ENCODE measurements at regions not wholly inside any gene's neighbourhood (a gene's known extent, or its start where the extent isn't known, plus 50 kb on each side); places are given as distances from the start of the nearest gene placed in this dataset.
"Not testable (repeated sequence)": the region's sequence is repeated elsewhere in the genome, so short reads cannot be mapped to it uniquely, and the experiment has no call there.

DNA sequence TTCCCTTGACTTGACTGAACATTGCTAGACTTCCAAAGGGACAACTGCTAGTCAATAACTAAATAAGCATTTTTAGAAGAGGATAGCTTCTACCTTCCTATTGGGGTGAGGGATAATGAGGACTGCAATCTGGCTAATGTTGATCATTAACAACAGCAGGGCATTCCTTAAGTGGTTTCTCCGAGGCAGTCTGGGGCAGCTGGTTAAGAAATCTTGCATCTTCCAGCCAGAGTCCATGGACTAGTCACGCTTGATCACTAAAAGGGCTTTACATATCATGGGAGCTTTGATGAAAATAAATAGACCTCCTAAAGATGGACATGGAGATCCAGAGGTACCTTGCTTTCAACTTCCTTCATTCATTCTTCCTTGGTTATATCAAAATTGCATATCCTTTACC is 329.4 kb upstream of the ESRRG start:
- TF ChIP-seq, protein P1, sequence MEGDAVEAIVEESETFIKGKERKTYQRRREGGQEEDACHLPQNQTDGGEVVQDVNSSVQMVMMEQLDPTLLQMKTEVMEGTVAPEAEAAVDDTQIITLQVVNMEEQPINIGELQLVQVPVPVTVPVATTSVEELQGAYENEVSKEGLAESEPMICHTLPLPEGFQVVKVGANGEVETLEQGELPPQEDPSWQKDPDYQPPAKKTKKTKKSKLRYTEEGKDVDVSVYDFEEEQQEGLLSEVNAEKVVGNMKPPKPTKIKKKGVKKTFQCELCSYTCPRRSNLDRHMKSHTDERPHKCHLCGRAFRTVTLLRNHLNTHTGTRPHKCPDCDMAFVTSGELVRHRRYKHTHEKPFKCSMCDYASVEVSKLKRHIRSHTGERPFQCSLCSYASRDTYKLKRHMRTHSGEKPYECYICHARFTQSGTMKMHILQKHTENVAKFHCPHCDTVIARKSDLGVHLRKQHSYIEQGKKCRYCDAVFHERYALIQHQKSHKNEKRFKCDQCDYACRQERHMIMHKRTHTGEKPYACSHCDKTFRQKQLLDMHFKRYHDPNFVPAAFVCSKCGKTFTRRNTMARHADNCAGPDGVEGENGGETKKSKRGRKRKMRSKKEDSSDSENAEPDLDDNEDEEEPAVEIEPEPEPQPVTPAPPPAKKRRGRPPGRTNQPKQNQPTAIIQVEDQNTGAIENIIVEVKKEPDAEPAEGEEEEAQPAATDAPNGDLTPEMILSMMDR (IDR thresholded peaks at IDR 0.05; ENCODE audit: low read depth, low read length, missing control alignments) = no peak
- no peak overlapping the region for H3K4me3 ChIP-seq (ENCODE audit: low read depth, low read length)
- no peak for DNase-seq (ENCODE audit: low read depth)

DNA sequence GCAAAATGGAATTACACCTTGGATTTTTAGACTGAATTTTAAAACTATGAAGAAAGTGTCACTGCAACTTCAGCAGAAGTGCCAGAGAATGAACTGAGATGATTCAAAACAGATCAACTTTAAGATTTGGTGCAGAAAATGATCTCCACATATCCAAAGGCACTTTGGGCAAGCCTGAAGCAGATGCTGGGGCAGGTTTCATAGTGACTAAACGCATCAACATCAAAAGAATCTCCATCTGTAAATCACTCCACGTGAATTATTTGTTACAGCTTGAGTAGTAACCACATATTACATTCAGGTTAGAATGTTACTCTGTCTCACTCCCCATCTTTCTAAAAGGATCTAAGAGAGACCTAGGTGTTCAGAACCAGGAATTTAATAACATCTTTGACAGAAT is 329.0 kb upstream of the ESRRG start:
- H3K4me3 ChIP-seq (ENCODE audit: low read depth, low read length) = no peak overlapping the region
- no peak for DNase-seq (ENCODE audit: low read depth)
- TF ChIP-seq, protein P1 (IDR thresholded peaks at IDR 0.05; ENCODE audit: low read depth, low read length, missing control alignments) = no peak

DNA sequence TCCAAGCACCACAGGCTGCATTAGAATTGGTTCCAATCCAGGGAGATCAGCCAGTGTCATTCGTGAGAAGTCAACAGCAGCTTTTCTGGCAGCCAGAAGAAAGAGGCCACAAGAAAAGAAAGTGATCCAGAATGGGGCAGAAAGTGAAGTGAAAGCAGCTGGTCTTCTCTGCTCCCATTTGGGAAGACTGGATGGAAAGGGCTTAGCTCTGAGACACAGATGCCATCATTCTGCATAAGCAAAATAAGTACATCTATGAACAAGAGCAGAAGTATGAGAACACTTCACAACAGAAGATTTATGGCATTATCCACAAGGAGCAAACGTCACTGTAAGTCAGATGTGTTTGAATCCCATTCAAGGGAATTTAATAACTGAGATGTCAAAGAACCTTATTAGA is 326.5 kb upstream of the ESRRG start:
- H3K4me3 ChIP-seq (ENCODE audit: low read depth, low read length) = no peak overlapping the region
- TF ChIP-seq, protein P1 (IDR thresholded peaks at IDR 0.05; ENCODE audit: low read depth, low read length, missing control alignments) = no peak
- no peak for DNase-seq (ENCODE audit: low read depth)

DNA sequence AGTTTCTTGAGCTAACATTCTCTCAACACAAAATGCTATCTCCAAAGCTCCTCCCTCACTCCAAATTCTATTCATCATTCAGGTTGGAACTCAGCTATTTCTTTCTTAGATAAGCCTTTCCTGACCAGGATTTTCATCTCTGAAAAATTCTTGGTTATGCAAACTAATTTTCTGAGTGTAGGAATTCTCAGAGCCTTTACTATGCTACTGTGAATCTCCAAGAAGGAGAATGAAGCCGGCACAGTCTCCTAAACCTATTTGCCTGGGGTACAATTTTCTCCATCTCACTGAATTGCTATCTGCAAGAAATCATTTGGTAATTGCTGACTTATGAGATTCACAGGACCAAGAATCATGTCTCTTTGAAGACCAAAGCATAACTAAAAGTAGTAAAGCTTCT is 325.9 kb upstream of the ESRRG start:
- DNase-seq (ENCODE audit: low read depth) = no peak
- TF ChIP-seq, protein P1 (IDR thresholded peaks at IDR 0.05; ENCODE audit: low read depth, low read length, missing control alignments) = no peak
- H3K4me3 ChIP-seq (ENCODE audit: low read depth, low read length) = no peak overlapping the region

DNA sequence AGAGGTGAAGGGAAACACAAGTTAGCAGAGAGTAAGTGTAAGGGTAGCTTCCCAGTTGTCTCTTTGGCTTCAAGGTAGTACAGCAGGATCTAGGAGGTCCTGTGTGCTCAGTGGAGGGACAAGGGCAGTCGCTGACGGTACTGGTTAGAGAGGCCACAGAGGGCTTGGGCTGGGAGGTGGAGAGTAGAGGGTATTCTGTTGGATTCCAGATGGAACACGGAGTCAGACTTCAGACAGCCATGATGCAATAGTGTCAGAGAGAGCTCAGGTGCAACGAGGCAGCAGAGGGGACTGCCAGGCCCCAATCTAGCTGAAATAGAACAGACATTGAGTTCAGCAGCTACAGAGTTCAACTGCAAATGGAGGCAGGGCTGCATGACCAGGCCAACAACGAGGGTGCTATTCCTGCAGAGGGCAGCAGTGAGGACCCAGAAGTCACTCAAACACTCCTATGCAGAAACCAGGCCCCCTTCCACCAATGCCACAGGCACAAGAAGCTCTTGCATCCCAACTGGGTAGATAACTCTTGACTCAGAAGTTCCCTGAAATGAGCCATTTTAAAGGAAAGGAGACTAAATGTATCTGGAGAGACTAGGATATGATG is 325.0 kb upstream of the ESRRG start:
- TF ChIP-seq, protein P1 (IDR thresholded peaks at IDR 0.05; ENCODE audit: low read depth, low read length, missing control alignments) = peak; percentile 58
- H3K4me3 ChIP-seq (ENCODE audit: low read depth, low read length) = no peak overlapping the region
- DNase-seq (ENCODE audit: low read depth) = no peak

DNA sequence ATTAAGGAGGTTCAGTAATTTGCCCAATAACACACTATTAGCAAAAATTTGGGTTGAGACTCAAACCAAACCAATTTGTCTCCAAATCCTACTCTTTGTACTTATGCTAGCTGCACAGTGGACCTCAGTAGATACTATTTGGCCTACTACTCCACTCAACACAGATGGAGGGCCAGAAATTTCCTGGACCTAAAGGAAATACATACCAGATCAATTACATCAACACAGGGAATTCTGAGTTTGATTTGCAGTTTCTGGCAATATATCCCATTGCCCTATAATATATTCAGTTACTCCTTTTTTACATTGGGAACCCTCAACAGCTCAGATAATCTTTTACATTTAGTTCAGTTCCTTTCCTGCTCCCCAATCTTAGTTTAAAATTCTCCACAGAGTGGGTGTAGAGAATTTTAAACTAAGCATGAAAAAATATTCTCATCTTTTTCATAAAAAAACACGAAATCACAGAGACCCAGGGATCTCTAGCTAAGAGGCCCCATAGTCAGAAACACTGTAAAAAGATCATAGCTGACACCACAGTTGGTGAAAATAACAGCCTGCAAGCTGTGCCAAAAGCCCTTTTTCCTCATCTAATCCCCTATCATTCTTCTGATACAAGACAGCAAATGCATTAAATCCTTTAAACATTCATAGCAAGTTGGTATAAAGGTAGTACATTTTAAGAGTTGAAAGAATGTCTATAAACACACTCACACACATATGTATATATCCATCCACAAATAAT is 317.7 kb upstream of the ESRRG start:
- no peak for DNase-seq (ENCODE audit: low read depth)
- no peak overlapping the region for H3K4me3 ChIP-seq (ENCODE audit: low read depth, low read length)
- TF ChIP-seq, protein P1 (IDR thresholded peaks at IDR 0.05; ENCODE audit: low read depth, low read length, missing control alignments) = no peak

DNA sequence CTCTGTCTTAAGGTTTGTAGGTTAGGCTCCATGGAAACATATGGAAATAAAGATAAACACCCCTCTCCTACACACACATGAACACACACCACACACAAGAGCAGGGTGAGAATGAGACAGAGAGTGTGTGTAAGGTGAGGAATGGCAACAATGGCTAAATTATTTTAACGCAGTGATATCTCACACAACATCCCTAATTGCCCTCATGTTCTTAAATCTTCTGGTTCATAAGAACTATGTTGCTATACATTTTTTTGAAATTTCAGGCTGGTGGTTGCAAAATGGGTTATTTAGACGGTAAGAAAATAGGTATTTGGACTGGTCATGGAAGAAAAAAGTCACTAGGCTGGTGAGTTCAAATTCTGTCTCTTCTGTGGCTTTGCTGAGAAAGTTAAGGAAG is 316.7 kb upstream of the ESRRG start:
- DNase-seq (ENCODE audit: low read depth) = no peak
- TF ChIP-seq, protein P1 (IDR thresholded peaks at IDR 0.05; ENCODE audit: low read depth, low read length, missing control alignments) = no peak
- no peak overlapping the region for H3K4me3 ChIP-seq (ENCODE audit: low read depth, low read length)

DNA sequence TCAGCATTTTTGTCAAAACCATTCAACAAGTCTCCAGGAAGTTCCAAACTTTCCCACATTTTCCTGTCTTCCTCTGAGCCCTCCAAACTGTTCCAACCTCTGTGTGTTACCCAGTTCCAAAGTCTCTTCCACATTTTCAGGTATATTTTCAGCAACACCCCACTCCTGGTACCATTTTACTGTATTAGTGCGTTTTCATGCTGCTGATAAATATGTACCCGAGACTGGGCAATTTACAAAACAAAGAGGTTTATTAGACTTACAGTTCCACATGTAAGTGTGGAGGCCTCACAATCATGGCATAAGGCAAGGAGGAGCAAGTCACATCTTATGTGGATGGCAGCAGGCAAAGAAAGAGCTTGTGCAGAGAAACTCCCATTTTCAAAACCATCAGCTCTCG is 315.9 kb upstream of the ESRRG start:
- H3K4me3 ChIP-seq (ENCODE audit: low read depth, low read length); DNase-seq (ENCODE audit: low read depth): not testable (repeated sequence)

Data from GM12864 (cell line).